ENCODE measurements at regions not wholly inside any gene's neighbourhood (a gene's known extent, or its start where the extent isn't known, plus 50 kb on each side); places are given as distances from the start of the nearest gene placed in this dataset.

- intact Hi-C loops (cut with DNase I; ENCODE audit: low total_unique reads): no loop called here
Observed at GRCh38 chr13:78836238-78836784, 177.4 kb upstream of the OBI1 start.

GRCh38 chr13:78832461-78832860, 173.5 kb upstream of the OBI1 start:
- DNase-seq: no peak
- Histone ChIP-seq H3K4me3 (no peak overlapping the region), H3K36me3 (no peaks in the 10 kb centered on the region), H3K4me1 (no peaks in the 10 kb centered on the region), H3K9me3 (no peaks in the 10 kb centered on the region), H3K27me3 (no peaks in the 10 kb centered on the region), H3K27ac (no peak overlapping the region)
- WGBS, 2 donors (ENCODE audit: low coverage in 1 of 2): 58 to 77% methylated on average over 2 to 3 of the region's 3 CpGs
- in situ Hi-C loops (cut with MboI; ENCODE audit: low pct_ligation_motif_present in 1 of 4, low pct_unique_long_range_greater_than_20kb in 1 of 4, low sequenced_read_pairs in 3 of 4) (loop anchor here in 1 of 4 donors (10.0 kb wide), 1 partner anchor 58 kb away; no protein-coding TSS in a partner anchor), intact Hi-C loops (cut with DNase I; ENCODE audit: low total_unique reads) (no loop called here)
- TF ChIP-seq POLR2A (IDR thresholded peaks at IDR 0.05) (no peak), EP300 (IDR thresholded peaks at IDR 0.05; ENCODE audit: low read depth) (no peak), CTCF (IDR thresholded peaks at IDR 0.05) (no peak), POLR2AphosphoS5 (IDR thresholded peaks at IDR 0.05) (no peak)

More at GRCh38 chr13:78836238-78836784, 177.4 kb upstream of the OBI1 start:
- no peaks in the 10 kb centered on the region for H3K9me3 ChIP-seq
- H3K4me3 ChIP-seq: no peak overlapping the region
- in situ Hi-C loops (cut with MboI; ENCODE audit: low pct_ligation_motif_present in 1 of 4, low pct_unique_long_range_greater_than_20kb in 1 of 4, low sequenced_read_pairs in 3 of 4): loop anchor here in 1 of 4 donors (10.0 kb wide), 1 partner anchor 62 kb away; no protein-coding TSS in a partner anchor
- no peak for DNase-seq
- H3K27me3 ChIP-seq: no peaks in the 10 kb centered on the region
- no peaks in the 10 kb centered on the region for H3K4me1 ChIP-seq
- H3K36me3 ChIP-seq: no peaks in the 10 kb centered on the region
- TF ChIP-seq EP300 (IDR thresholded peaks at IDR 0.05; ENCODE audit: low read depth) (no peak), CTCF (IDR thresholded peaks at IDR 0.05) (no peak), POLR2AphosphoS5 (IDR thresholded peaks at IDR 0.05) (no peak), POLR2A (IDR thresholded peaks at IDR 0.05) (no peak)
- no peak overlapping the region for H3K27ac ChIP-seq
- WGBS, 2 donors (ENCODE audit: low coverage in 1 of 2): 62 to 76% methylated on average over 3 of the region's 3 CpGs

- intact Hi-C loops (cut with DNase I; ENCODE audit: low total_unique reads) (no loop called here), in situ Hi-C loops (cut with MboI; ENCODE audit: low pct_ligation_motif_present in 1 of 4, low pct_unique_long_range_greater_than_20kb in 1 of 4, low sequenced_read_pairs in 3 of 4) (loop anchor here in 1 of 4 donors (10.0 kb wide), 1 partner anchor 56 kb away; no protein-coding TSS in a partner anchor)
- Histone ChIP-seq H3K9me3 (no peaks in the 10 kb centered on the region), H3K4me1 (no peaks in the 10 kb centered on the region), H3K27ac (no peak overlapping the region), H3K36me3 (no peaks in the 10 kb centered on the region), H3K4me3 (no peak overlapping the region), H3K27me3 (no peaks in the 10 kb centered on the region)
- 67 to 76% methylated on average over 1 of the region's 1 CpG for WGBS, 2 donors (ENCODE audit: low coverage in 1 of 2)
- TF ChIP-seq CTCF (IDR thresholded peaks at IDR 0.05) (no peak), EP300 (IDR thresholded peaks at IDR 0.05; ENCODE audit: low read depth) (no peak)
- no peak for DNase-seq
Observed at GRCh38 chr13:78830508-78830907, 171.6 kb upstream of the OBI1 start.

- no peaks in the 10 kb centered on the region for H3K4me1 ChIP-seq
- no peak for DNase-seq
- no peak for TF ChIP-seq CTCF (IDR thresholded peaks at IDR 0.05)
- no peak for TF ChIP-seq POLR2A (IDR thresholded peaks at IDR 0.05)
- TF ChIP-seq POLR2AphosphoS5 (IDR thresholded peaks at IDR 0.05): no peak
- TF ChIP-seq EP300 (IDR thresholded peaks at IDR 0.05; ENCODE audit: low read depth): no peak
- H3K27me3 ChIP-seq: no peaks in the 10 kb centered on the region
- no peak overlapping the region for H3K4me3 ChIP-seq
- no peaks in the 10 kb centered on the region for H3K9me3 ChIP-seq
- no peak overlapping the region for H3K27ac ChIP-seq
- no peaks in the 10 kb centered on the region for H3K36me3 ChIP-seq
- intact Hi-C loops (cut with DNase I; ENCODE audit: low total_unique reads) (no loop called here), in situ Hi-C loops (cut with MboI; ENCODE audit: low pct_ligation_motif_present in 1 of 4, low pct_unique_long_range_greater_than_20kb in 1 of 4, low sequenced_read_pairs in 3 of 4) (loop anchor here in 1 of 4 donors (10.0 kb wide), 1 partner anchor 55 kb away; no protein-coding TSS in a partner anchor)
Observed at GRCh38 chr13:78829821-78830220, 170.9 kb upstream of the OBI1 start.

All from transverse colon (tissue), 4 donors.